IMR-90 (cell line): ENCODE measurements at regions not wholly inside any gene's neighbourhood (a gene's known extent, or its start where the extent isn't known, plus 50 kb on each side); places are given as distances from the start of the nearest gene placed in this dataset.
A peak's percentile ranks its signal among the peaks of the same experiment; 100 is the strongest.

Source experiments
- ATAC-seq: fragments of 200-7000 bp; cut with Tn5 transposase; 2 replicates; pipeline ENCODE4 v1.9.1; 2020; ENCODE audit warnings: low read depth, mild to moderate bottlenecking, moderate library complexity
- BruUV-seq: library from RNA; stranded (reverse); fragments of 400-500 nt; replicated peaks from 2 replicates; lab custom pipeline; 2021; lab: Mats Ljungman, UMichigan
- CTCF ChIA-PET: fragments of 300-600 bp; formaldehyde crosslinking; extraction: SDS; loops from one replicate; lab custom pipeline; 2021; ENCODE audit warnings: antibody characterized with exemption; lab: Yijun Ruan, JAX
- POLR2A ChIA-PET: fragments of 300-600 bp; sonication (Branson Sonifier 250); formaldehyde crosslinking; loops from one replicate; lab custom pipeline; 2022; ENCODE audit warnings: antibody characterized with exemption; ENCODE audit not compliant: unreplicated experiment; lab: Charles Lee
- DNase-seq: peaks from one replicate; pipeline ENCODE4 v3.0.0; 2013
- H2AFZ ChIP-seq: replicated peaks from 2 replicates; pipeline ENCODE3; 2013; ENCODE audit warnings: low read length, mild to moderate bottlenecking; ENCODE audit not compliant: poor library complexity
- H2AK5ac ChIP-seq: 2 replicates; pipeline ENCODE4 v1.6.1; 2013; ENCODE audit warnings: low read depth, low read length, inconsistent platforms
- H2AK9ac ChIP-seq: replicated peaks from 2 replicates; pipeline ENCODE3; 2013; ENCODE audit warnings: mild to moderate bottlenecking, low read depth, low read length, moderate library complexity; ENCODE audit not compliant: poor library complexity
- H2BK120ac ChIP-seq: 2 replicates; pipeline ENCODE4 v1.6.1; 2013; ENCODE audit warnings: low read depth, low read length, inconsistent platforms
- H2BK15ac ChIP-seq: 3 replicates; pipeline ENCODE4 v1.6.1; 2013; ENCODE audit warnings: low read depth, low read length, inconsistent platforms
- H2BK20ac ChIP-seq: 2 replicates; pipeline ENCODE4 v1.6.1; 2013; ENCODE audit warnings: low read depth, mild to moderate bottlenecking, inconsistent platforms, low read length, moderate library complexity
- H2BK5ac ChIP-seq: 2 replicates; pipeline ENCODE4 v1.6.1; 2013; ENCODE audit warnings: mild to moderate bottlenecking, low read depth, low read length, inconsistent platforms; ENCODE audit not compliant: poor library complexity, severe bottlenecking
- H3K14ac ChIP-seq: replicated peaks from 2 replicates; pipeline ENCODE4 v1.6.1; 2013; ENCODE audit warnings: low read depth, low read length, inconsistent platforms
- H3K18ac ChIP-seq: 2 replicates; pipeline ENCODE4 v1.6.1; 2013; ENCODE audit warnings: low read depth, low read length, control low read depth
- H3K23ac ChIP-seq: 2 replicates; pipeline ENCODE4 v1.6.1; 2013; ENCODE audit warnings: low read depth, low read length, inconsistent platforms
- H3K27ac ChIP-seq: 2 replicates; pipeline ENCODE4 v1.5.1; 2013; ENCODE audit warnings: mild to moderate bottlenecking, control low read depth, low read length; ENCODE audit not compliant: insufficient read depth
- H3K27me3 ChIP-seq: 2 replicates; pipeline ENCODE4 v1.6.1; 2013; ENCODE audit warnings: low read length; ENCODE audit not compliant: control insufficient read depth, insufficient read depth
- H3K36me3 ChIP-seq: 2 replicates; pipeline ENCODE4 v1.6.1; 2013; ENCODE audit warnings: low read length, mixed read lengths; ENCODE audit not compliant: control insufficient read depth, insufficient read depth
- H3K4ac ChIP-seq: 2 replicates; pipeline ENCODE4 v1.6.1; 2013; ENCODE audit warnings: low read depth, low read length, inconsistent platforms
- H3K4me1 ChIP-seq: 2 replicates; pipeline ENCODE4 v1.6.1; 2013; ENCODE audit warnings: low read length, mixed read lengths; ENCODE audit not compliant: control insufficient read depth, insufficient read depth
- H3K4me2 ChIP-seq: 2 replicates; pipeline ENCODE4 v1.6.1; 2013; ENCODE audit warnings: low read depth, mild to moderate bottlenecking, control low read depth, low read length, moderate library complexity
- H3K4me3 ChIP-seq: 2 replicates; pipeline ENCODE4 v1.5.1; 2013; ENCODE audit warnings: low read depth, mild to moderate bottlenecking, control low read depth, low read length, moderate library complexity; ENCODE audit not compliant: insufficient read depth
- H3K56ac ChIP-seq: 2 replicates; pipeline ENCODE4 v1.6.1; 2013; ENCODE audit warnings: low read length, inconsistent platforms; ENCODE audit not compliant: insufficient read depth; ENCODE audit errors: extremely low read depth
- H3K79me1 ChIP-seq, 2 experiments: 2 replicates each; pipeline ENCODE4 v1.6.1; 2013; ENCODE audit warnings: low read length in 2 of 2, inconsistent platforms in 1 of 2, low read depth in 1 of 2
- H3K9ac ChIP-seq: 2 replicates; pipeline ENCODE4 v1.6.1; 2013; ENCODE audit warnings: low read depth, low read length, control low read depth
- H3K9me1 ChIP-seq: 2 replicates; pipeline ENCODE4 v1.6.1; 2013; ENCODE audit warnings: low read length, inconsistent platforms; ENCODE audit not compliant: insufficient read depth
- H3K9me3 ChIP-seq: 2 replicates; pipeline ENCODE4 v1.6.1; 2013; ENCODE audit warnings: low read length; ENCODE audit not compliant: control insufficient read depth, insufficient read depth
- H4K20me1 ChIP-seq: 2 replicates; pipeline ENCODE4 v1.6.1; 2013; ENCODE audit warnings: low read length, inconsistent platforms; ENCODE audit not compliant: insufficient read depth
- H4K5ac ChIP-seq: 2 replicates; pipeline ENCODE4 v1.6.1; 2013; ENCODE audit warnings: mild to moderate bottlenecking, low read depth, low read length, control low read depth
- H4K8ac ChIP-seq, 2 experiments: 2 replicates each; pipeline ENCODE4 v1.6.1; 2013; ENCODE audit warnings: low read depth in 2 of 2, low read length in 2 of 2, control low read depth in 1 of 2, inconsistent platforms in 1 of 2
- H4K91ac ChIP-seq: 2 replicates; pipeline ENCODE4 v1.6.1; 2013; ENCODE audit warnings: low read depth, low read length, inconsistent platforms; ENCODE audit not compliant: insufficient read depth
- BHLHE40 ChIP-seq: fragments of 150-350 bp; IDR thresholded peaks from 2 replicates; pipeline ENCODE4 v1.6.1; 2016; ENCODE audit warnings: mild to moderate bottlenecking, low read depth, low read length
- CEBPB ChIP-seq: IDR thresholded peaks from 2 replicates; pipeline ENCODE4 v1.6.1; 2012; ENCODE audit warnings: low read depth, low read length, improper control_type of control experiment
- CHD1 ChIP-seq: IDR thresholded peaks from 2 replicates; pipeline ENCODE4 v1.6.1; 2012; ENCODE audit warnings: low read depth, low read length, improper control_type of control experiment
- ELK1 ChIP-seq: fragments of 150-350 bp; IDR thresholded peaks from 2 replicates; pipeline ENCODE4 v1.6.1; 2016; ENCODE audit warnings: low read depth, mild to moderate bottlenecking, low read length, moderate library complexity, borderline replicate concordance
- FOS ChIP-seq: fragments of 150-350 bp; IDR thresholded peaks from 2 replicates; pipeline ENCODE4 v1.6.1; 2016; ENCODE audit warnings: low read depth, low read length
- MAFK ChIP-seq: IDR thresholded peaks from 2 replicates; pipeline ENCODE4 v1.6.1; 2012; ENCODE audit warnings: low read depth, low read length, improper control_type of control experiment
- MXI1 ChIP-seq: IDR thresholded peaks from 2 replicates; pipeline ENCODE4 v1.6.1; 2012; ENCODE audit warnings: low read depth, mild to moderate bottlenecking, low read length, moderate library complexity, borderline replicate concordance
- NFE2L2 ChIP-seq: fragments of 150-350 bp; IDR thresholded peaks from 2 replicates; pipeline ENCODE4 v1.6.1; 2016; ENCODE audit warnings: low read depth, mild to moderate bottlenecking, low read length
- POLR2A ChIP-seq: IDR thresholded peaks from 2 replicates; pipeline ENCODE4 v1.6.1; 2012; ENCODE audit warnings: mild to moderate bottlenecking, low read depth, low read length
- RAD21 ChIP-seq: IDR thresholded peaks from 2 replicates; pipeline ENCODE4 v1.6.1; 2012; ENCODE audit warnings: low read length, improper control_type of control experiment
- RCOR1 ChIP-seq: IDR thresholded peaks from 2 replicates; pipeline ENCODE4 v1.6.1; 2012; ENCODE audit warnings: mild to moderate bottlenecking, low read length, improper control_type of control experiment; ENCODE audit not compliant: insufficient replicate concordance
- RFX5 ChIP-seq: IDR thresholded peaks from 2 replicates; pipeline ENCODE4 v1.8.0; 2012; ENCODE audit warnings: low read depth, mild to moderate bottlenecking, low read length, moderate library complexity
- SMC3 ChIP-seq: fragments of 150-350 bp; IDR thresholded peaks from 2 replicates; pipeline ENCODE4 v1.6.1; 2016; ENCODE audit warnings: low read depth, mild to moderate bottlenecking, antibody characterized with exemption, low read length, moderate library complexity
- USF2 ChIP-seq: fragments of 150-350 bp; IDR thresholded peaks from 2 replicates; pipeline ENCODE4 v1.6.1; 2017; ENCODE audit warnings: mild to moderate bottlenecking, antibody characterized with exemption, low read length, low read depth
- WGBS, 2 experiments: methylation state at CpG; one replicate each; pipeline versions ENCODE4 v1.1.5 to v1.1.7; 2013; ENCODE audit warnings: missing lambda C conversion rate in 2 of 2; ENCODE audit not compliant: insufficient read length in 1 of 2; ENCODE audit errors: extremely low coverage in 2 of 2; 5-methylcytosine and 5-hydroxymethylcytosine counted together
- dilution Hi-C: fragments of 300-500 bp; cut with HindIII; formaldehyde crosslinking; loops from one replicate; pipeline ENCODE4 v1.14.3; 2018; ENCODE audit warnings: low sequenced_read_pairs; ENCODE audit not compliant: unreplicated experiment
- in situ Hi-C: fragments of 300-500 bp; cut with MboI; formaldehyde crosslinking; loops from 3 replicates; pipeline ENCODE4 v1.14.3; 2019; ENCODE audit warnings: low sequenced_read_pairs, inconsistent platforms, mixed read lengths
- intact Hi-C: fragments of 100-400 bp; cut with micrococcal nuclease; formaldehyde crosslinking; loops from 2 replicates; pipeline ENCODE4 v1.10.0; 2022
- TF ChIP-seq, protein P1 (sequence below): conservative IDR thresholded peaks from 2 replicates; pipeline ENCODE4 v1.5.1; 2012; ENCODE audit warnings: mild to moderate bottlenecking, low read depth, low read length, improper control_type of control experiment

DNA sequence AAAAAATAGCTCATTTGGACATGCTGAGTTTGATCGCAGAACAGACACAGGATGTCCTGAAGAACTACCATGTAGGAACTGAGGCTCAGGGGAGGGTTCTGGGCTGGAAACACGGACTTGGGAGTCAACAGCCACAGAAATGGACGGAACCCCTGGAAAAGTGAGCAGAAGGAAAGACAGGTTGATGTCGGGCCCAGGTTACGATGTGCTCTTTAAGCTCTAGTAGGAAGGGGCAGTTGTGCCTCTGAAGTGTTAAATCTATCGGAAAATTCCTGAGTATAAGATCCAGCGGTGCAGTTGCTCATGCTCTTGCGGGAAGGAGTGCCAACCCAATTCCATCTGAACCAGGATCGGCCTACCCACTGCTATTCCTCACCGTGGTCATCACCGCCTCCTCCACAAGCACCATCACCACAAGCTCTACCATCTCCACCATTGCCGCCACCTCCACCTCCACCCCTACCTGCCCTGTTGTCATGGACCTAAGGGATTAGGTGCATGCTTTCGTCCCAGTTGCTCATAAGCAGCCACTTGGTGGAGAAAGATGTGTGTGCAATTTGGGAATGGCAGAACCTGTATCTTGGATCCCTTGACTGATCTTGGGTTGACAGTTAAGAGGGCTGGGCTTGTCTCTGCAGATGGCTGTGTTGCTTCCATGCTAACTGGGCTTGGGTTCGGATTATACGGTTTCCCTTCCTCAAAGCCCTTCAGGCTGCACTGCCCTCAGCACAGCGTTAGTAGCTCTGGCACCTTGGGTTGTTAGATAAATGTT lies 108.5 kb downstream of the ASB7 start:
- no peak overlapping the region for H3K4me3 ChIP-seq
- no peak overlapping the region for H3K9ac ChIP-seq
- 95% methylated on average over 4 of the region's 16 CpGs; no CpG with 5 or more reads in 1 of the 2 experiments for WGBS, 2 experiments
- no peak overlapping the region for H2AK9ac ChIP-seq
- BruUV-seq, result no TSS peak
- peak overlapping the region; percentile 75 for H2AK5ac ChIP-seq
- peak overlapping the region; percentile 16; the same call in 1 of the 2 replicates for H3K4ac ChIP-seq
- peak overlapping the region; percentile 15 for H2AFZ ChIP-seq
- no peak overlapping the region for H2BK5ac ChIP-seq
- no peak overlapping the region for H3K4me2 ChIP-seq
- ATAC-seq, result no peak
- H4K91ac ChIP-seq, result 0 out of 2 replicates have a peak overlapping the region, but pooled peaks have one; percentile 7
- peak overlapping the region; percentile 31; the same call in 1 of the 2 replicates for H2BK20ac ChIP-seq
- no peak overlapping the region for H2BK120ac ChIP-seq
- H3K9me1 ChIP-seq, result peaks cover 17% of the 10 kb centered on the region
- dilution Hi-C loops, result no loop called here
- no peaks in the 10 kb centered on the region for H4K20me1 ChIP-seq
- DNase-seq, result no peak
- CTCF ChIA-PET, result interaction anchor here (0.7 kb wide), 1 partner anchor 15 kb away, joined by 3 read pairs; no protein-coding TSS in a partner anchor
- H3K23ac ChIP-seq, result no peak overlapping the region
- H4K8ac ChIP-seq, result no peak overlapping the region
- in situ Hi-C loops, result loop anchor here (25.0 kb wide), 1 partner anchor 551 kb away; the partner anchor contains the start of gene CHSY1
- no peaks in the 10 kb centered on the region for H3K9me3 ChIP-seq
- no peak overlapping the region; the same call in 1 of the 2 replicates for H3K18ac ChIP-seq
- H3K4me1 ChIP-seq, result peaks cover 20% of the 10 kb centered on the region
- H3K14ac ChIP-seq, result peak overlapping the region; percentile 25; the same call in 1 of the 2 replicates
- no peak overlapping the region for H3K27ac ChIP-seq
- no peaks in the 10 kb centered on the region for H3K36me3 ChIP-seq
- intact Hi-C loops, result no loop called here
- no peaks in the 10 kb centered on the region for H3K79me1 ChIP-seq
- H2BK15ac ChIP-seq, result no peak overlapping the region
- POLR2A ChIA-PET, result no interaction called here
- no peaks in the 10 kb centered on the region for H3K27me3 ChIP-seq
- H3K56ac ChIP-seq, result no peak overlapping the region
- H4K5ac ChIP-seq, result no peak overlapping the region
- TF ChIP-seq NFE2L2 (no peak), USF2 (no peak), RAD21 (no peak), MXI1 (no peak), FOS (no peak), MAFK (no peak), RFX5 (no peak), RCOR1 (no peak), CHD1 (no peak), SMC3 (no peak), POLR2A (no peak), ELK1 (no peak), CEBPB (no peak), BHLHE40 (no peak)
- TF ChIP-seq, protein P1, sequence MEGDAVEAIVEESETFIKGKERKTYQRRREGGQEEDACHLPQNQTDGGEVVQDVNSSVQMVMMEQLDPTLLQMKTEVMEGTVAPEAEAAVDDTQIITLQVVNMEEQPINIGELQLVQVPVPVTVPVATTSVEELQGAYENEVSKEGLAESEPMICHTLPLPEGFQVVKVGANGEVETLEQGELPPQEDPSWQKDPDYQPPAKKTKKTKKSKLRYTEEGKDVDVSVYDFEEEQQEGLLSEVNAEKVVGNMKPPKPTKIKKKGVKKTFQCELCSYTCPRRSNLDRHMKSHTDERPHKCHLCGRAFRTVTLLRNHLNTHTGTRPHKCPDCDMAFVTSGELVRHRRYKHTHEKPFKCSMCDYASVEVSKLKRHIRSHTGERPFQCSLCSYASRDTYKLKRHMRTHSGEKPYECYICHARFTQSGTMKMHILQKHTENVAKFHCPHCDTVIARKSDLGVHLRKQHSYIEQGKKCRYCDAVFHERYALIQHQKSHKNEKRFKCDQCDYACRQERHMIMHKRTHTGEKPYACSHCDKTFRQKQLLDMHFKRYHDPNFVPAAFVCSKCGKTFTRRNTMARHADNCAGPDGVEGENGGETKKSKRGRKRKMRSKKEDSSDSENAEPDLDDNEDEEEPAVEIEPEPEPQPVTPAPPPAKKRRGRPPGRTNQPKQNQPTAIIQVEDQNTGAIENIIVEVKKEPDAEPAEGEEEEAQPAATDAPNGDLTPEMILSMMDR, result no peak
